GM12878 (cell line): ENCODE measurements at regions not wholly inside any gene's neighbourhood (a gene's known extent, or its start where the extent isn't known, plus 50 kb on each side); places are given as distances from the start of the nearest gene placed in this dataset.

ENCODE experiments used
- ATAC-seq: fragments of 200-7000 bp; cut with Tn5 transposase; 3 replicates; pipeline ENCODE4 v1.9.1; 2020; ENCODE audit warnings: mild to moderate bottlenecking, moderate library complexity
- BruUV-seq: library from RNA; stranded (reverse); fragments of 400-500 nt; replicated peaks from 2 replicates; lab custom pipeline; 2021; lab: Mats Ljungman, UMichigan
- CTCF ChIA-PET: fragments of 300-600 bp; sonication (Branson Sonifier 250); formaldehyde crosslinking; extraction: SDS; loops from one replicate; lab custom pipeline; 2021; ENCODE audit warnings: inconsistent platforms; lab: Yijun Ruan, JAX
- POLR2A ChIA-PET: fragments of 350-600 bp; formaldehyde crosslinking; extraction: SDS; loops from one replicate; lab custom pipeline; 2021; ENCODE audit warnings: inconsistent platforms; lab: Charles Lee
- RAD21 ChIA-PET: fragments of 300-600 bp; sonication (Branson Sonifier 250); formaldehyde crosslinking; loops from one replicate; lab custom pipeline; 2023; ENCODE audit warnings: antibody characterized with exemption; ENCODE audit not compliant: unreplicated experiment; lab: Charles Lee
- SMC1A ChIA-PET: fragments of 300-600 bp; sonication (Branson Sonifier 250); formaldehyde crosslinking; loops from one replicate; lab custom pipeline; 2023; ENCODE audit not compliant: unreplicated experiment, uncharacterized antibody; lab: Charles Lee
- DNase-seq: peaks from one replicate; pipeline ENCODE4 v3.0.0-alpha.2; 2011; ENCODE audit warnings: low read depth, low spot score
- FAIRE-seq: peaks from 3 replicates; lab custom pipeline; 2011; peaks lifted over from hg19 to GRCh38; lab: Jason Lieb, UNC
- H2AFZ ChIP-seq: 2 replicates; pipeline ENCODE4 v1.6.0; 2011; ENCODE audit warnings: low read depth, low read length, control low read depth; ENCODE audit not compliant: control insufficient read depth
- H3K27ac ChIP-seq: 2 replicates; pipeline ENCODE4 v1.5.1; 2011; ENCODE audit warnings: control low read depth; ENCODE audit not compliant: control insufficient read depth, insufficient read depth
- H3K27me3 ChIP-seq, 2 experiments: replicated peaks in 1 of 2; 2 replicates each; pipeline versions ENCODE4 v1.6.0 to v1.6.1; 2011; ENCODE audit warnings: low read length in 1 of 2; ENCODE audit not compliant: control insufficient read depth in 2 of 2, insufficient read depth in 2 of 2
- H3K36me3 ChIP-seq, 2 experiments: 2 replicates each; pipeline ENCODE4 v1.5.1; 2011; ENCODE audit warnings: low read length in 1 of 2; ENCODE audit not compliant: control insufficient read depth in 2 of 2, insufficient read depth in 2 of 2
- H3K4me1 ChIP-seq: 2 replicates; pipeline ENCODE4 v1.6.1; 2011; ENCODE audit warnings: mild to moderate bottlenecking, low read length, moderate library complexity, mixed read lengths; ENCODE audit not compliant: control insufficient read depth, insufficient read depth
- H3K4me2 ChIP-seq: 2 replicates; pipeline ENCODE4 v1.6.0; 2011; ENCODE audit warnings: control low read depth; ENCODE audit not compliant: control insufficient read depth, insufficient read depth
- H3K4me3 ChIP-seq: fragments of 200-600 bp; sonication (generic); 2 replicates; pipeline ENCODE4 v1.5.1; 2016
- H3K79me2 ChIP-seq: 2 replicates; pipeline ENCODE4 v1.6.0; 2011; ENCODE audit warnings: low read length; ENCODE audit not compliant: control insufficient read depth, insufficient read depth
- H3K9ac ChIP-seq: 2 replicates; pipeline ENCODE4 v1.8.0; 2011; ENCODE audit warnings: low read length, control low read depth, mixed read lengths; ENCODE audit not compliant: control insufficient read depth, insufficient read depth
- H3K9me3 ChIP-seq: replicated peaks from 3 replicates; pipeline ENCODE4 v1.5.1; 2011; ENCODE audit warnings: mild to moderate bottlenecking, low read length; ENCODE audit not compliant: control insufficient read depth, insufficient read depth
- H4K20me1 ChIP-seq: 2 replicates; pipeline ENCODE4 v1.6.0; 2011; ENCODE audit not compliant: control insufficient read depth, insufficient read depth
- ATF2 ChIP-seq: IDR thresholded peaks from 2 replicates; pipeline ENCODE4 v1.6.1; 2012; ENCODE audit warnings: low read length, inconsistent platforms
- BCLAF1 ChIP-seq: fragments of 450-650 bp; IDR thresholded peaks from 2 replicates; pipeline ENCODE4 v1.6.1; 2017; ENCODE audit warnings: antibody characterized with exemption, mild to moderate bottlenecking, moderate library complexity
- BHLHE40 ChIP-seq, 2 experiments: fragments of 450-650 bp in 1 of 2; IDR thresholded peaks; 2 replicates each; pipeline ENCODE4 v1.6.1; 2011 to 2017; ENCODE audit warnings: low read depth in 2 of 2, borderline replicate concordance in 1 of 2, improper control_type of control experiment in 1 of 2, low read length in 1 of 2, mild to moderate bottlenecking in 1 of 2
- EP300 ChIP-seq, 2 experiments: fragments of 150-350 bp in 1 of 2; IDR thresholded peaks; 2 replicates each; pipeline ENCODE4 v1.6.1; 2011 to 2012; ENCODE audit warnings: low read depth in 2 of 2, low read length in 2 of 2, borderline replicate concordance in 1 of 2, improper control_type of control experiment in 1 of 2, inconsistent platforms in 1 of 2; ENCODE audit not compliant: control insufficient read depth in 1 of 2
- GABPA ChIP-seq: IDR thresholded peaks from 2 replicates; pipeline ENCODE4 v1.6.1; 2014; ENCODE audit warnings: antibody characterized with exemption, low read depth, mild to moderate bottlenecking, inconsistent platforms
- GATAD2B ChIP-seq: fragments of 450-650 bp; conservative IDR thresholded peaks from 2 replicates; pipeline ENCODE4 v1.6.1; 2017; ENCODE audit warnings: low read depth, mild to moderate bottlenecking, moderate library complexity
- IKZF1 ChIP-seq: fragments of 450-650 bp; conservative IDR thresholded peaks from 2 replicates; pipeline ENCODE4 v1.6.1; 2017; ENCODE audit warnings: antibody characterized with exemption, mild to moderate bottlenecking
- KDM1A ChIP-seq: fragments of 200-600 bp; sonication (generic); IDR thresholded peaks from 2 replicates; pipeline ENCODE4 v1.6.1; 2016; ENCODE audit warnings: borderline replicate concordance
- NFXL1 ChIP-seq: fragments of 450-650 bp; IDR thresholded peaks from 2 replicates; pipeline ENCODE4 v1.6.1; 2017; ENCODE audit warnings: antibody characterized with exemption, mild to moderate bottlenecking, borderline replicate concordance
- PAX8 ChIP-seq: fragments of 450-650 bp; IDR thresholded peaks from 2 replicates; pipeline ENCODE4 v1.6.1; 2017; ENCODE audit warnings: mild to moderate bottlenecking, moderate library complexity
- POLR2AphosphoS2 ChIP-seq: IDR thresholded peaks from 2 replicates; pipeline ENCODE4 v1.6.1; 2011; ENCODE audit warnings: low read depth, mild to moderate bottlenecking, low read length, improper control_type of control experiment, moderate library complexity
- SMAD5 ChIP-seq: IDR thresholded peaks from 2 replicates; pipeline ENCODE4 v1.6.1; 2016; ENCODE audit warnings: antibody characterized with exemption, low read depth
- SUPT20H ChIP-seq: IDR thresholded peaks from 2 replicates; pipeline ENCODE4 v1.6.1; 2011; ENCODE audit warnings: low read depth, mild to moderate bottlenecking, low read length, moderate library complexity, borderline replicate concordance; ENCODE audit not compliant: control insufficient read depth
- WRNIP1 ChIP-seq: IDR thresholded peaks from 2 replicates; pipeline ENCODE4 v1.6.1; 2011; ENCODE audit warnings: low read depth, low read length, improper control_type of control experiment, borderline replicate concordance
- YY1 ChIP-seq: IDR thresholded peaks from 2 replicates; pipeline ENCODE4 v1.6.1; 2011; ENCODE audit warnings: low read depth, mild to moderate bottlenecking, low read length
- WGBS: methylation state at CpG from one replicate; pipeline ENCODE4 v1.1.6; 2016; ENCODE audit warnings: low lambda C conversion rate; ENCODE audit not compliant: insufficient replicate concordance, insufficient coverage; ENCODE audit errors: missing lambda C conversion rate; 5-methylcytosine and 5-hydroxymethylcytosine counted together
- in situ Hi-C: fragments of 300-500 bp; cut with MboI; formaldehyde crosslinking; loops from 9 replicates; pipeline ENCODE4 v1.14.3; 2018; ENCODE audit warnings: mixed read lengths
- intact Hi-C: fragments of 100-400 bp; cut with micrococcal nuclease; formaldehyde crosslinking; loops from one replicate; pipeline ENCODE4 v1.14.2; 2022; ENCODE audit not compliant: unreplicated experiment
- TF ChIP-seq, protein P1 (sequence below): fragments of 450-650 bp; IDR thresholded peaks from 2 replicates; pipeline ENCODE4 v1.6.1; 2017; ENCODE audit warnings: mild to moderate bottlenecking, moderate library complexity

- ChIA-PET POLR2A (no interaction called here), RAD21 (no interaction called here), CTCF (no interaction called here), SMC1A (no interaction called here)
- no peak for ATAC-seq
- Histone ChIP-seq H3K9me3 (no peaks in the 10 kb centered on the region), H4K20me1 (no peaks in the 10 kb centered on the region), H3K4me2 (no peak overlapping the region), H3K36me3 (no peaks in the 10 kb centered on the region), H2AFZ (no peak overlapping the region), H3K4me1 (no peaks in the 10 kb centered on the region), H3K27me3 (no peaks in the 10 kb centered on the region), H3K4me3 (no peak overlapping the region), H3K79me2 (no peaks in the 10 kb centered on the region), H3K27ac (no peak overlapping the region), H3K9ac (no peak overlapping the region)
- TF ChIP-seq SUPT20H, result no peak
- no peak for TF ChIP-seq BHLHE40 (IDR thresholded peaks at IDR 0.05; ENCODE audit: borderline replicate concordance in 1 of 2, low read depth in 2 of 2, low read length in 1 of 2)
- no peak for TF ChIP-seq ATF2
- no peak for TF ChIP-seq WRNIP1
- no peak for TF ChIP-seq PAX8
- TF ChIP-seq, protein P1, sequence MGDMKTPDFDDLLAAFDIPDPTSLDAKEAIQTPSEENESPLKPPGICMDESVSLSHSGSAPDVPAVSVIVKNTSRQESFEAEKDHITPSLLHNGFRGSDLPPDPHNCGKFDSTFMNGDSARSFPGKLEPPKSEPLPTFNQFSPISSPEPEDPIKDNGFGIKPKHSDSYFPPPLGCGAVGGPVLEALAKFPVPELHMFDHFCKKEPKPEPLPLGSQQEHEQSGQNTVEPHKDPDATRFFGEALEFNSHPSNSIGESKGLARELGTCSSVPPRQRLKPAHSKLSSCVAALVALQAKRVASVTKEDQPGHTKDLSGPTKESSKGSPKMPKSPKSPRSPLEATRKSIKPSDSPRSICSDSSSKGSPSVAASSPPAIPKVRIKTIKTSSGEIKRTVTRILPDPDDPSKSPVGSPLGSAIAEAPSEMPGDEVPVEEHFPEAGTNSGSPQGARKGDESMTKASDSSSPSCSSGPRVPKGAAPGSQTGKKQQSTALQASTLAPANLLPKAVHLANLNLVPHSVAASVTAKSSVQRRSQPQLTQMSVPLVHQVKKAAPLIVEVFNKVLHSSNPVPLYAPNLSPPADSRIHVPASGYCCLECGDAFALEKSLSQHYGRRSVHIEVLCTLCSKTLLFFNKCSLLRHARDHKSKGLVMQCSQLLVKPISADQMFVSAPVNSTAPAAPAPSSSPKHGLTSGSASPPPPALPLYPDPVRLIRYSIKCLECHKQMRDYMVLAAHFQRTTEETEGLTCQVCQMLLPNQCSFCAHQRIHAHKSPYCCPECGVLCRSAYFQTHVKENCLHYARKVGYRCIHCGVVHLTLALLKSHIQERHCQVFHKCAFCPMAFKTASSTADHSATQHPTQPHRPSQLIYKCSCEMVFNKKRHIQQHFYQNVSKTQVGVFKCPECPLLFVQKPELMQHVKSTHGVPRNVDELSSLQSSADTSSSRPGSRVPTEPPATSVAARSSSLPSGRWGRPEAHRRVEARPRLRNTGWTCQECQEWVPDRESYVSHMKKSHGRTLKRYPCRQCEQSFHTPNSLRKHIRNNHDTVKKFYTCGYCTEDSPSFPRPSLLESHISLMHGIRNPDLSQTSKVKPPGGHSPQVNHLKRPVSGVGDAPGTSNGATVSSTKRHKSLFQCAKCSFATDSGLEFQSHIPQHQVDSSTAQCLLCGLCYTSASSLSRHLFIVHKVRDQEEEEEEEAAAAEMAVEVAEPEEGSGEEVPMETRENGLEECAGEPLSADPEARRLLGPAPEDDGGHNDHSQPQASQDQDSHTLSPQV, result no peak
- no peak for TF ChIP-seq BCLAF1
- TF ChIP-seq YY1, result no peak
- TF ChIP-seq NFXL1, result no peak
- TF ChIP-seq IKZF1, result no peak
- TF ChIP-seq POLR2AphosphoS2, result no peak
- TF ChIP-seq SMAD5, result no peak
- no peak for TF ChIP-seq GATAD2B
- TF ChIP-seq GABPA, result no peak
- TF ChIP-seq KDM1A, result no peak
- TF ChIP-seq EP300 (IDR thresholded peaks at IDR 0.05; ENCODE audit: borderline replicate concordance in 1 of 2, control insufficient read depth in 1 of 2, low read depth in 2 of 2, low read length in 2 of 2), result no peak
- intact Hi-C loops (no loop called here), in situ Hi-C loops (no loop called here)
- WGBS, result 35% methylated on average over 7 of the region's 7 CpGs
- DNase-seq, result no peak
- no TSS peak for BruUV-seq
- FAIRE-seq, result no peak
These were observed 923.1 kb upstream of the MDGA2 start for GRCh38 chr14:48598458-48598857.
